B cell (primary cell): ENCODE measurements at regions not wholly inside any gene's neighbourhood (a gene's known extent, or its start where the extent isn't known, plus 50 kb on each side); places are given as distances from the start of the nearest gene placed in this dataset.

Source experiments
- ATAC-seq: fragments of 200-7000 bp; cut with Tn5 transposase; one replicate; pipeline ENCODE4 v1.10.0; 2021; ENCODE audit warnings: low read depth, mild to moderate bottlenecking, moderate number of reproducible peaks, moderate library complexity
- CTCF ChIA-PET: fragments of 350-600 bp; sonication (Branson Sonifier 250); formaldehyde crosslinking; loops from one replicate; lab custom pipeline; 2021; ENCODE audit warnings: antibody characterized with exemption, inconsistent platforms; lab: Charles Lee
- POLR2A ChIA-PET: fragments of 350-600 bp; sonication (Branson Sonifier 250); formaldehyde crosslinking; loops from one replicate; lab custom pipeline; 2021; ENCODE audit warnings: antibody characterized with exemption; lab: Charles Lee
- DNase-seq: peaks from one replicate; pipeline ENCODE4 v3.0.0; 2013
- H2AFZ ChIP-seq: 2 replicates; pipeline ENCODE4 v1.6.1; 2012; ENCODE audit warnings: mild to moderate bottlenecking, low read depth, low read length; ENCODE audit not compliant: insufficient read depth, poor library complexity, severe bottlenecking
- H3K27ac ChIP-seq, 2 donors: 1 replicate in 1 of 2; 2 replicates in 1 of 2; pipeline ENCODE4 v1.5.1; 2012 to 2013; ENCODE audit warnings: low read length in 2 of 2, mild to moderate bottlenecking in 2 of 2, moderate library complexity in 1 of 2
- H3K27me3 ChIP-seq, 4 experiments: fragments of 200-600 bp in 1 of 4; sonication (generic) in 1 of 4; replicated peaks in 1 of 4; 1 replicate in 2 of 4; 2 replicates in 2 of 4; pipeline versions ENCODE4 v1.6.1 to v1.7.0; 2013 to 2016; ENCODE audit warnings: low read length in 3 of 4, mild to moderate bottlenecking in 2 of 4, mixed read lengths in 1 of 4, moderate library complexity in 1 of 4; ENCODE audit not compliant: insufficient read depth in 4 of 4, control insufficient read depth in 3 of 4; ENCODE audit errors: control extremely low read depth in 1 of 4
- H3K36me3 ChIP-seq, 2 experiments: replicated peaks in 1 of 2; 1 replicate in 1 of 2; 2 replicates in 1 of 2; pipeline versions ENCODE4 v1.6.1 to v1.7.1; 2013; ENCODE audit warnings: low read length in 1 of 2; ENCODE audit not compliant: insufficient read depth in 2 of 2, control insufficient read depth in 1 of 2; ENCODE audit errors: control extremely low read depth in 1 of 2, extremely low read depth in 1 of 2
- H3K4me1 ChIP-seq, 2 donors: fragments of 200-600 bp in 1 of 2; sonication (generic) in 1 of 2; 1 replicate in 1 of 2; 2 replicates in 1 of 2; pipeline versions ENCODE4 v1.5.1 to v1.6.1; 2013 to 2017; ENCODE audit warnings: low read length in 2 of 2; ENCODE audit not compliant: control insufficient read depth in 2 of 2, insufficient read depth in 2 of 2
- H3K4me2 ChIP-seq: replicated peaks from 2 replicates; pipeline ENCODE3; 2012; ENCODE audit warnings: mild to moderate bottlenecking, low read depth, low read length; ENCODE audit not compliant: poor library complexity, severe bottlenecking
- H3K4me3 ChIP-seq, 5 experiments: fragments of 200-600 bp in 1 of 5; sonication (generic) in 1 of 5; 1 replicate in 3 of 5; 2 replicates in 2 of 5; pipeline versions ENCODE4 v1.5.1 to v1.7.0; 2011 to 2016; ENCODE audit warnings: low read length in 4 of 5, mild to moderate bottlenecking in 4 of 5, low read depth in 2 of 5, control low read depth in 1 of 5, moderate library complexity in 1 of 5; ENCODE audit not compliant: insufficient read depth in 1 of 5; ENCODE audit errors: control extremely low read depth in 1 of 5, extremely low read depth in 1 of 5
- H3K79me2 ChIP-seq: fragments of 200-600 bp; sonication (generic); one replicate; pipeline ENCODE4 v1.6.0; 2016; ENCODE audit warnings: low read length; ENCODE audit not compliant: control insufficient read depth, insufficient read depth
- H3K9ac ChIP-seq: fragments of 200-600 bp; sonication (generic); 2 replicates; pipeline ENCODE4 v1.6.1; 2017; ENCODE audit warnings: mild to moderate bottlenecking, low read length, moderate library complexity
- H3K9me3 ChIP-seq, 3 donors: one replicate each; pipeline versions ENCODE4 v1.6.1 to v1.7.1; 2013; ENCODE audit warnings: low read length in 2 of 3; ENCODE audit not compliant: control insufficient read depth in 2 of 3, insufficient read depth in 1 of 3; ENCODE audit errors: control extremely low read depth in 1 of 3
- H4K20me1 ChIP-seq: 2 replicates; pipeline ENCODE4 v1.6.0; 2012; ENCODE audit warnings: mild to moderate bottlenecking, low read length; ENCODE audit not compliant: insufficient read depth, control insufficient read depth, poor library complexity, severe bottlenecking
- H3K27ac Mint-ChIP-seq: one replicate; pipeline ENCODE4 v1.8.0; 2021; ENCODE audit warnings: mixed read lengths
- H3K27me3 Mint-ChIP-seq: one replicate; pipeline ENCODE4 v1.8.0; 2021; ENCODE audit warnings: mixed read lengths
- H3K4me1 Mint-ChIP-seq: one replicate; pipeline ENCODE4 v1.8.0; 2021; ENCODE audit warnings: mixed read lengths
- H3K4me3 Mint-ChIP-seq: one replicate; pipeline ENCODE4 v1.8.0; 2021; ENCODE audit warnings: mixed read lengths
- H3K9me3 Mint-ChIP-seq: one replicate; pipeline ENCODE4 v1.8.0; 2022; ENCODE audit warnings: mixed read lengths; ENCODE audit not compliant: insufficient read depth
- EZH2 ChIP-seq: IDR thresholded peaks from 2 replicates; pipeline ENCODE4 v1.6.1; 2012; ENCODE audit warnings: borderline replicate concordance, low read depth, mild to moderate bottlenecking, moderate library complexity, low read length; ENCODE audit not compliant: insufficient read depth, poor library complexity, severe bottlenecking
- WGBS: methylation state at CpG from one replicate; pipeline ENCODE4 v1.1.5; 2013; ENCODE audit warnings: missing lambda C conversion rate; ENCODE audit not compliant: insufficient coverage; 5-methylcytosine and 5-hydroxymethylcytosine counted together
- intact Hi-C: fragments of 100-400 bp; cut with micrococcal nuclease; formaldehyde crosslinking; loops from one replicate; pipeline ENCODE4 v1.10.0; 2022
- TF ChIP-seq, protein P1 (sequence below): fragments of 200-600 bp; IDR thresholded peaks from one replicate; pipeline ENCODE4 v1.8.0; 2022; ENCODE audit warnings: antibody characterized with exemption, mild to moderate bottlenecking

DNA sequence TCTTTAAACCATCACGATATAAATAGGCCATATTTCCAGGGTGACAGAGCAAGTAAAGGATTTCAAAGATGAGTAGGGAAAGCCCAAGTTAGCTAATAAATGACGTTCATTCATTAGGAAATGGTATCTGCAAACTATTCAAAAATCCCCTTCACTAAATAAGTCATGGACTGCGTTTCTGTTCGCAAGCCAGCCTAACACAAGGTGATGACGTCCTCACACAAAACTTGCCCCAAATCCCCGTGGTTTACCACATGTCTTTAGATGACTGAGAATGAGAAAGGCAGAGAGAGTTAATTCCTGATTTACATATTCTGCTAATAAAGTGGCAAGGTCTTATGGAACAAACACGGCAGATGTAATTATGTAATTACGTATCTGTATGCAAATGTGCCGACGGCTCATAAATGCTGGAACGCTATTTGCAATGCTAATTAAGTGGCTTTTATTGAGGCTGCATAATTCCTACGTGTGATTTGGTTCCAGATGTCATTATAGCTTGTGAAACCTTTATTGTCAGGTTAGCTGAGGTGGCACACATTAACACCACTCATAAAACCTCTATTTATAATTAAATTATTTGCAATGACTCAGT is 437.7 kb upstream of the FRG1 start:
- DNase-seq (no peak), ATAC-seq (no peak)
- no peaks in the 10 kb centered on the region for H3K4me1 Mint-ChIP-seq
- Histone ChIP-seq H3K27ac (no peak overlapping the region), H3K9ac (no peak overlapping the region), H2AFZ (no peak overlapping the region), H3K79me2 (no peaks in the 10 kb centered on the region), H3K4me1 (no peaks in the 10 kb centered on the region), H4K20me1 (no peaks in the 10 kb centered on the region), H3K9me3 (peaks cover 0 to 12% (median 0%) of the 10 kb centered on the region in 3 donors), H3K36me3 (no peaks in the 10 kb centered on the region), H3K27me3 (no peaks in the 10 kb centered on the region), H3K4me3 (no peak overlapping the region), H3K4me2 (no peak overlapping the region)
- H3K4me3 Mint-ChIP-seq: no peak overlapping the region
- 97% methylated on average over 5 of the region's 12 CpGs for WGBS
- ChIA-PET POLR2A (no interaction called here), CTCF (no interaction called here)
- H3K27ac Mint-ChIP-seq: no peak overlapping the region
- H3K9me3 Mint-ChIP-seq: peaks cover 5% of the 10 kb centered on the region
- TF ChIP-seq EZH2: no peak
- TF ChIP-seq, protein P1, sequence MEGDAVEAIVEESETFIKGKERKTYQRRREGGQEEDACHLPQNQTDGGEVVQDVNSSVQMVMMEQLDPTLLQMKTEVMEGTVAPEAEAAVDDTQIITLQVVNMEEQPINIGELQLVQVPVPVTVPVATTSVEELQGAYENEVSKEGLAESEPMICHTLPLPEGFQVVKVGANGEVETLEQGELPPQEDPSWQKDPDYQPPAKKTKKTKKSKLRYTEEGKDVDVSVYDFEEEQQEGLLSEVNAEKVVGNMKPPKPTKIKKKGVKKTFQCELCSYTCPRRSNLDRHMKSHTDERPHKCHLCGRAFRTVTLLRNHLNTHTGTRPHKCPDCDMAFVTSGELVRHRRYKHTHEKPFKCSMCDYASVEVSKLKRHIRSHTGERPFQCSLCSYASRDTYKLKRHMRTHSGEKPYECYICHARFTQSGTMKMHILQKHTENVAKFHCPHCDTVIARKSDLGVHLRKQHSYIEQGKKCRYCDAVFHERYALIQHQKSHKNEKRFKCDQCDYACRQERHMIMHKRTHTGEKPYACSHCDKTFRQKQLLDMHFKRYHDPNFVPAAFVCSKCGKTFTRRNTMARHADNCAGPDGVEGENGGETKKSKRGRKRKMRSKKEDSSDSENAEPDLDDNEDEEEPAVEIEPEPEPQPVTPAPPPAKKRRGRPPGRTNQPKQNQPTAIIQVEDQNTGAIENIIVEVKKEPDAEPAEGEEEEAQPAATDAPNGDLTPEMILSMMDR: no peak
- intact Hi-C loops: no loop called here
- H3K27me3 Mint-ChIP-seq: no peaks in the 10 kb centered on the region

- CTCF ChIA-PET: no interaction called here
- TF ChIP-seq, protein P1: no peak
- no peak for TF ChIP-seq EZH2
- H3K9me3 Mint-ChIP-seq: peaks cover 5% of the 10 kb centered on the region
These were observed 436.5 kb upstream of the FRG1 start for GRCh38 chr4:189504220-189504619.

More at GRCh38 chr4:189504220-189504619, 436.5 kb upstream of the FRG1 start:
- no peaks in the 10 kb centered on the region for H3K27me3 Mint-ChIP-seq
- no peaks in the 10 kb centered on the region for H3K4me1 ChIP-seq
- intact Hi-C loops: no loop called here
- no peaks in the 10 kb centered on the region for H3K36me3 ChIP-seq
- H3K27ac ChIP-seq: no peak overlapping the region
- H3K4me3 ChIP-seq: no peak overlapping the region
- WGBS: 38% methylated on average over 1 of the region's 2 CpGs
- H3K4me3 Mint-ChIP-seq: no peak overlapping the region
- DNase-seq (no peak), ATAC-seq (no peak)
- POLR2A ChIA-PET: no interaction called here
- H4K20me1 ChIP-seq: no peaks in the 10 kb centered on the region
- H3K4me1 Mint-ChIP-seq: no peaks in the 10 kb centered on the region
- no peak overlapping the region for H3K4me2 ChIP-seq
- H3K9ac ChIP-seq: no peak overlapping the region
- H2AFZ ChIP-seq: no peak overlapping the region
- no peak overlapping the region for H3K27ac Mint-ChIP-seq
- no peaks in the 10 kb centered on the region for H3K27me3 ChIP-seq
- peaks cover 0 to 5% (median 0%) of the 10 kb centered on the region in 3 donors for H3K9me3 ChIP-seq
- no peaks in the 10 kb centered on the region for H3K79me2 ChIP-seq
